ENCODE measurements at regions not wholly inside any gene's neighbourhood (a gene's known extent, or its start where the extent isn't known, plus 50 kb on each side); places are given as distances from the start of the nearest gene placed in this dataset.

GRCh38 chr11:22474616-22475015 lies 136.4 kb downstream of the SLC17A6 start (continued):
- TF ChIP-seq, protein P1, sequence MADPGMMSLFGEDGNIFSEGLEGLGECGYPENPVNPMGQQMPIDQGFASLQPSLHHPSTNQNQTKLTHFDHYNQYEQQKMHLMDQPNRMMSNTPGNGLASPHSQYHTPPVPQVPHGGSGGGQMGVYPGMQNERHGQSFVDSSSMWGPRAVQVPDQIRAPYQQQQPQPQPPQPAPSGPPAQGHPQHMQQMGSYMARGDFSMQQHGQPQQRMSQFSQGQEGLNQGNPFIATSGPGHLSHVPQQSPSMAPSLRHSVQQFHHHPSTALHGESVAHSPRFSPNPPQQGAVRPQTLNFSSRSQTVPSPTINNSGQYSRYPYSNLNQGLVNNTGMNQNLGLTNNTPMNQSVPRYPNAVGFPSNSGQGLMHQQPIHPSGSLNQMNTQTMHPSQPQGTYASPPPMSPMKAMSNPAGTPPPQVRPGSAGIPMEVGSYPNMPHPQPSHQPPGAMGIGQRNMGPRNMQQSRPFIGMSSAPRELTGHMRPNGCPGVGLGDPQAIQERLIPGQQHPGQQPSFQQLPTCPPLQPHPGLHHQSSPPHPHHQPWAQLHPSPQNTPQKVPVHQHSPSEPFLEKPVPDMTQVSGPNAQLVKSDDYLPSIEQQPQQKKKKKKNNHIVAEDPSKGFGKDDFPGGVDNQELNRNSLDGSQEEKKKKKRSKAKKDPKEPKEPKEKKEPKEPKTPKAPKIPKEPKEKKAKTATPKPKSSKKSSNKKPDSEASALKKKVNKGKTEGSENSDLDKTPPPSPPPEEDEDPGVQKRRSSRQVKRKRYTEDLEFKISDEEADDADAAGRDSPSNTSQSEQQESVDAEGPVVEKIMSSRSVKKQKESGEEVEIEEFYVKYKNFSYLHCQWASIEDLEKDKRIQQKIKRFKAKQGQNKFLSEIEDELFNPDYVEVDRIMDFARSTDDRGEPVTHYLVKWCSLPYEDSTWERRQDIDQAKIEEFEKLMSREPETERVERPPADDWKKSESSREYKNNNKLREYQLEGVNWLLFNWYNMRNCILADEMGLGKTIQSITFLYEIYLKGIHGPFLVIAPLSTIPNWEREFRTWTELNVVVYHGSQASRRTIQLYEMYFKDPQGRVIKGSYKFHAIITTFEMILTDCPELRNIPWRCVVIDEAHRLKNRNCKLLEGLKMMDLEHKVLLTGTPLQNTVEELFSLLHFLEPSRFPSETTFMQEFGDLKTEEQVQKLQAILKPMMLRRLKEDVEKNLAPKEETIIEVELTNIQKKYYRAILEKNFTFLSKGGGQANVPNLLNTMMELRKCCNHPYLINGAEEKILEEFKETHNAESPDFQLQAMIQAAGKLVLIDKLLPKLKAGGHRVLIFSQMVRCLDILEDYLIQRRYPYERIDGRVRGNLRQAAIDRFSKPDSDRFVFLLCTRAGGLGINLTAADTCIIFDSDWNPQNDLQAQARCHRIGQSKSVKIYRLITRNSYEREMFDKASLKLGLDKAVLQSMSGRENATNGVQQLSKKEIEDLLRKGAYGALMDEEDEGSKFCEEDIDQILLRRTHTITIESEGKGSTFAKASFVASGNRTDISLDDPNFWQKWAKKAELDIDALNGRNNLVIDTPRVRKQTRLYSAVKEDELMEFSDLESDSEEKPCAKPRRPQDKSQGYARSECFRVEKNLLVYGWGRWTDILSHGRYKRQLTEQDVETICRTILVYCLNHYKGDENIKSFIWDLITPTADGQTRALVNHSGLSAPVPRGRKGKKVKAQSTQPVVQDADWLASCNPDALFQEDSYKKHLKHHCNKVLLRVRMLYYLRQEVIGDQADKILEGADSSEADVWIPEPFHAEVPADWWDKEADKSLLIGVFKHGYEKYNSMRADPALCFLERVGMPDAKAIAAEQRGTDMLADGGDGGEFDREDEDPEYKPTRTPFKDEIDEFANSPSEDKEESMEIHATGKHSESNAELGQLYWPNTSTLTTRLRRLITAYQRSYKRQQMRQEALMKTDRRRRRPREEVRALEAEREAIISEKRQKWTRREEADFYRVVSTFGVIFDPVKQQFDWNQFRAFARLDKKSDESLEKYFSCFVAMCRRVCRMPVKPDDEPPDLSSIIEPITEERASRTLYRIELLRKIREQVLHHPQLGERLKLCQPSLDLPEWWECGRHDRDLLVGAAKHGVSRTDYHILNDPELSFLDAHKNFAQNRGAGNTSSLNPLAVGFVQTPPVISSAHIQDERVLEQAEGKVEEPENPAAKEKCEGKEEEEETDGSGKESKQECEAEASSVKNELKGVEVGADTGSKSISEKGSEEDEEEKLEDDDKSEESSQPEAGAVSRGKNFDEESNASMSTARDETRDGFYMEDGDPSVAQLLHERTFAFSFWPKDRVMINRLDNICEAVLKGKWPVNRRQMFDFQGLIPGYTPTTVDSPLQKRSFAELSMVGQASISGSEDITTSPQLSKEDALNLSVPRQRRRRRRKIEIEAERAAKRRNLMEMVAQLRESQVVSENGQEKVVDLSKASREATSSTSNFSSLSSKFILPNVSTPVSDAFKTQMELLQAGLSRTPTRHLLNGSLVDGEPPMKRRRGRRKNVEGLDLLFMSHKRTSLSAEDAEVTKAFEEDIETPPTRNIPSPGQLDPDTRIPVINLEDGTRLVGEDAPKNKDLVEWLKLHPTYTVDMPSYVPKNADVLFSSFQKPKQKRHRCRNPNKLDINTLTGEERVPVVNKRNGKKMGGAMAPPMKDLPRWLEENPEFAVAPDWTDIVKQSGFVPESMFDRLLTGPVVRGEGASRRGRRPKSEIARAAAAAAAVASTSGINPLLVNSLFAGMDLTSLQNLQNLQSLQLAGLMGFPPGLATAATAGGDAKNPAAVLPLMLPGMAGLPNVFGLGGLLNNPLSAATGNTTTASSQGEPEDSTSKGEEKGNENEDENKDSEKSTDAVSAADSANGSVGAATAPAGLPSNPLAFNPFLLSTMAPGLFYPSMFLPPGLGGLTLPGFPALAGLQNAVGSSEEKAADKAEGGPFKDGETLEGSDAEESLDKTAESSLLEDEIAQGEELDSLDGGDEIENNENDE (IDR thresholded peaks at IDR 0.05; ENCODE audit: insufficient replicate concordance, low read length) = no peak
- TF ChIP-seq EZH2 (IDR thresholded peaks at IDR 0.05; ENCODE audit: low read depth, low read length, severe bottlenecking) (no peak), HDAC2 (IDR thresholded peaks at IDR 0.05; ENCODE audit: borderline replicate concordance in 1 of 2, low read depth in 2 of 2, low read length in 2 of 2) (no peak), RAD21 (IDR thresholded peaks at IDR 0.05 in 1 of 2, conservative IDR thresholded peaks at IDR 0.05 in 1 of 2; ENCODE audit: low read depth in 2 of 2, low read length in 2 of 2) (no peak), ZNF274 (IDR thresholded peaks at IDR 0.05; ENCODE audit: borderline replicate concordance, extremely low read depth, low read length) (no peak), JUN (IDR thresholded peaks at IDR 0.05; ENCODE audit: low read depth, low read length) (no peak), CBX8 (IDR thresholded peaks at IDR 0.05; ENCODE audit: borderline replicate concordance, low read depth, low read length) (no peak), TCF12 (IDR thresholded peaks at IDR 0.05; ENCODE audit: low read depth, low read length) (no peak), POU5F1 (IDR thresholded peaks at IDR 0.05; ENCODE audit: low read depth, low read length) (no peak), POLR2AphosphoS5 (IDR thresholded peaks at IDR 0.05; ENCODE audit: low read depth, low read length) (no peak), KDM1A (IDR thresholded peaks at IDR 0.05; ENCODE audit: borderline replicate concordance, low read length) (no peak), TAF7 (optimal IDR thresholded peaks at IDR 0.05; ENCODE audit: borderline replicate concordance, low read depth, low read length) (no peak)

Measured in H1 (cell line).